ENCODE measurements at regions not wholly inside any gene's neighbourhood (a gene's known extent, or its start where the extent isn't known, plus 50 kb on each side); places are given as distances from the start of the nearest gene placed in this dataset.
A peak's percentile ranks its signal among the peaks of the same experiment; 100 is the strongest.
"Not testable (repeated sequence)": the region's sequence is repeated elsewhere in the genome, so short reads cannot be mapped to it uniquely, and the experiment has no call there.

- CTCF ChIA-PET (ENCODE audit: low intra/inter-chr PET ratio): no interaction called here
- POLR2A ChIA-PET: no interaction called here
- Histone ChIP-seq H3K9me3 (replicated peaks; ENCODE audit: control insufficient read depth, insufficient read depth, low read depth, low read length) (peaks cover 2% of the 10 kb centered on the region; the same call in 1 of the 2 replicates), H3K9ac (ENCODE audit: insufficient read depth in 1 of 2, low read depth in 2 of 2, low read length in 2 of 2) (no peak overlapping the region), H3K4me3 (no peak overlapping the region), H3K4me1 (replicated peaks in 1 of 2; ENCODE audit: control insufficient read depth in 2 of 2, insufficient read depth in 2 of 2, low read length in 2 of 2) (no peaks in the 10 kb centered on the region), H3K4me2 (ENCODE audit: insufficient read depth, low read length) (no peak overlapping the region), H3K27me3 (ENCODE audit: control insufficient read depth in 2 of 2, insufficient read depth in 2 of 2, low read length in 2 of 2) (no peaks in the 10 kb centered on the region), H3K79me2 (ENCODE audit: control insufficient read depth, insufficient read depth, low read length) (no peaks in the 10 kb centered on the region), H3K27ac (ENCODE audit: extremely low read depth, low read depth, low read length) (no peak overlapping the region), H4K20me1 (replicated peaks; ENCODE audit: control insufficient read depth, insufficient read depth, low read length) (no peaks in the 10 kb centered on the region), H2AFZ (ENCODE audit: low read depth, low read length) (no peak overlapping the region), H3K36me3 (ENCODE audit: control insufficient read depth, insufficient read depth, low read length) (no peaks in the 10 kb centered on the region), H3K9me1 (ENCODE audit: control insufficient read depth, insufficient read depth, low read length) (no peaks in the 10 kb centered on the region)
- FAIRE-seq: no peak
- ATAC-seq: no peak
- 0 out of 2 replicates have a peak, but pooled peaks have one; percentile 14 for TF ChIP-seq MAFF (IDR thresholded peaks at IDR 0.05; ENCODE audit: low read length)
- peak; percentile 17; the same call in 1 of the 2 replicates for TF ChIP-seq ZNF316 (IDR thresholded peaks at IDR 0.05)
- no peak for TF ChIP-seq ID3 (CRISPR knock-in tag; IDR thresholded peaks at IDR 0.05)
- no peak for TF ChIP-seq ID3 (tag; IDR thresholded peaks at IDR 0.05)
- DNase-seq (ENCODE audit: extremely low read depth in 1 of 4, low spot score in 3 of 4): no peak
- BruUV-seq (replicated peaks): no TSS peak
- in situ Hi-C loops (cut with MboI) (no loop called here), intact Hi-C loops (cut with micrococcal nuclease) (no loop called here)
- WGBS (ENCODE audit: insufficient coverage, low coverage, missing lambda C conversion rate): 0% methylated on average over 1 of the region's 1 CpG
Measured at GRCh38 chr3:176214758-176215157, 982.5 kb downstream of the TBL1XR1 start.

DNA sequence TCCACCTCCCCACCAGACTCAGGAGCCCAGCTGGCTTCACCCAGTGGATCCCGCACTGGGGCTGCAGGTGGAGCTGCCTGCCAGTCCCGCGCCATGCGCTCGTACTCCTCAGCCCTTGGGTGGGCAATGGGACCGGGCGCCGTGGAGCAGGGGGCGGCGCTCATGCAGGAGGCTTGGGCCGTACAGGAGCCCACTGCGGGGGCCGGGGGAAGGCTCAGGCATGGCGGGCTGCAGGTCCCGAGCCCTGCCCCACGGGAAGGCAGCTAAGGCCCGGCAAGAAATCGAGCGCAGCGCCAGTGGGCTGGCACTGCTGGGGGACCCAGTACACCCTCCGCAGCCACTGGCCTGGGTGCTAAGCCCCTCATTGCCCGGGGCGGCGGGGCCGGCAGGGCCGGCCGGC, 984.0 kb downstream of the TBL1XR1 start:
- H3K9me3 ChIP-seq (replicated peaks; ENCODE audit: control insufficient read depth, insufficient read depth, low read depth, low read length); H3K9me1 ChIP-seq (ENCODE audit: control insufficient read depth, insufficient read depth, low read length); in situ Hi-C loops (cut with MboI); H3K4me1 ChIP-seq (replicated peaks in 1 of 2; ENCODE audit: control insufficient read depth in 2 of 2, insufficient read depth in 2 of 2, low read length in 2 of 2); H3K4me2 ChIP-seq (ENCODE audit: insufficient read depth, low read length); BruUV-seq (replicated peaks); CTCF ChIA-PET (ENCODE audit: low intra/inter-chr PET ratio); DNase-seq (ENCODE audit: extremely low read depth in 1 of 4, low spot score in 3 of 4); intact Hi-C loops (cut with micrococcal nuclease); H3K79me2 ChIP-seq (ENCODE audit: control insufficient read depth, insufficient read depth, low read length); H3K36me3 ChIP-seq (ENCODE audit: control insufficient read depth, insufficient read depth, low read length); H3K27ac ChIP-seq (ENCODE audit: extremely low read depth, low read depth, low read length); H3K9ac ChIP-seq (ENCODE audit: insufficient read depth in 1 of 2, low read depth in 2 of 2, low read length in 2 of 2); H3K4me3 ChIP-seq; ATAC-seq; H2AFZ ChIP-seq (ENCODE audit: low read depth, low read length); FAIRE-seq; H3K27me3 ChIP-seq (ENCODE audit: control insufficient read depth in 2 of 2, insufficient read depth in 2 of 2, low read length in 2 of 2); H4K20me1 ChIP-seq (replicated peaks; ENCODE audit: control insufficient read depth, insufficient read depth, low read length): not testable (repeated sequence)
- POLR2A ChIA-PET: interaction anchor here (0.7 kb wide), 1 partner anchor 593 kb away, joined by 4 read pairs; no protein-coding TSS in a partner anchor
- 10% methylated on average over 6 of the region's 27 CpGs for WGBS (ENCODE audit: insufficient coverage, low coverage, missing lambda C conversion rate)

All from K562 (cell line).